ENCODE measurements at regions not wholly inside any gene's neighbourhood (a gene's known extent, or its start where the extent isn't known, plus 50 kb on each side); places are given as distances from the start of the nearest gene placed in this dataset.
A peak's percentile ranks its signal among the peaks of the same experiment; 100 is the strongest.

- peak; percentile 26 to 74 (median 60) for DNase-seq (ENCODE audit: extremely low read depth in 1 of 11, low read depth in 9 of 11, low spot score in 4 of 11)
These were observed 57.7 kb upstream of the DRD2 start for GRCh38 chr11:113532697-113533424.

DNA sequence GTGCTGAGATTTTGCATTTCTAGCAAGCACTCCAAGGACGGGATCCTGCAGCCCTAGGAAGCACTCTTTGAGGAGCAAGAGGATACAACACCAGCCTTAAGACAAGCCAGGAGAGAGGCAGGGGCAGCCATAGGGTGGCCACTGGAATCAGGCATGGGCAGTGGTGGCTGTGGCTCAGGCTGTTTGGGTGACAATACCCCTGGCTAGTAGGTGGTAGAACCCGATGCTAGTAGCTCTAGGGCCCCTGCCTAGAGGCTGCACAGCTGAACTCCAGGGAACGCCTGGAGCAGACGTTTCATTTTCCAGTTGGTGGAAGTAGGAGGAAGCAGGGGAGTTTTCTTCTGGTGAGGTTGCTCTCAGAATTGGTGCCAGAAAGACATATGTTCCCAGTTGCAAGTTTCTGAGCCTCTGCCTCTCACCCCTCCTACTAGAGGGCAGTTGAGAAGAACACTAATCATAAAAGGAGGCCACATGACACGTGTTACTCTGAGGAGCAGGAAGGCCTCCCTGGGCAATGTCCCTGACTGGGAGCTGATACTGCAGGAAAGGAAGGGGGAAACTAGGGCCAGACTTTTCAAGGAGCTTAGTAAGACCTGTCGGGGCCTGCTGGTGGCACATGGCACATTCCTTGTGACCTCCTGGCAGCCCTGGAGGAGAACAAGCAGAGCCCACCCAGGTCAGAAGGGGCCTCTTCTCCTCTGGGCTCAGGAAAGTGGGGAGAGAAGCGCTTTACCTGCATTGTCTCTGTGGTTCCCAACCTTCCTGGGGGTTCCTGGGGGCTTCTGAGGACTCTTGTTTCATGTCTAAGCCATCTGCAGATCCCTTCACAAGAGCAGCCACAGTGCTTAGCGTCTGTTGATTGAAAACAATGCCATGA is 56.6 kb upstream of the DRD2 start:
- DNase-seq (ENCODE audit: extremely low read depth in 1 of 11, low read depth in 9 of 11, low spot score in 4 of 11) = peak in 8 of 11 donors; percentile 17 to 53 (median 32)

GRCh38 chr11:113531083-113531482 is 55.9 kb upstream of the DRD2 start:
- no peak for DNase-seq (ENCODE audit: extremely low read depth in 1 of 11, low read depth in 9 of 11, low spot score in 4 of 11)

DNA sequence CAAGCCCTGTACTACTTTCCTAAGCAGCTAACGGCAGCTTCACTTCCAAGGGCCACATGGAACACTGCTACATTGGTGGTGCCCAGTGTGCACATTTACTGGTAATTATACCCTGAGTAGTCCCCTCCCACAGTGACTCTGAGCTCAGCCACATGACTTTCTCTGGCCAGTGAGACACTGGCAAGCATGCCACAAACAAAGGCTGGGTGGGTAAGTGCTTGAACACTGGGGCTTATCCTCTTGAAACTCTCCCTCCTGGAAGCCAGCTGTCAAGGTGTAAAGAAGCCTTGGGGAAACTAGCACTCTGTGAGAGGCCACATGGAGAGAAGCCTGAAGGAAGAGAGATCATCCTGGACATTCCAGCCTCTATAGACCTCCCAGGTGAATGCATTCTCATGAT is 54.4 kb upstream of the DRD2 start:
- no peak for DNase-seq (ENCODE audit: extremely low read depth in 1 of 11, low read depth in 9 of 11, low spot score in 4 of 11)

- DNase-seq (ENCODE audit: extremely low read depth in 1 of 11, low read depth in 9 of 11, low spot score in 4 of 11) = no peak
These were observed 53.8 kb upstream of the DRD2 start for GRCh38 chr11:113528982-113529381.

DNA sequence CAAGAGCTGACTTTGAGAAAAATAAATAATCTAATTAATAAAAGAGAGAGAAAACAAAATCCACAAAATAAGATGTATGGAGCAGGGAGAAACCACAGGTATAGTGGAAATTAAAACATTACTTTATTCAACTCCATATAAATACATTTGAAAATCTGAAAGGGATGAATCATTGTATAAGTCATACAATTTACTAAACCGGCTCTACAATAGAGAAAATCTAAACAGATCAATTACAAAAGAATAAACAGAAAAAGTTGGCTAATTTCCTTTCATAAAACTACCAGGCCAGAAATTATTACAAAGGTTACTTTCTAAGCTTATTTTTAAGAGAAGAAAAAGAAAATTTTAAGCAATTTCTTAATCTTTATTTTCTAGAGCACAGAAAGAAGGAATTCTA is 51.3 kb upstream of the DRD2 start:
- DNase-seq (ENCODE audit: extremely low read depth in 1 of 11, low read depth in 9 of 11, low spot score in 4 of 11) = no peak
